GM12872 (cell line): ENCODE measurements at regions not wholly inside any gene's neighbourhood (a gene's known extent, or its start where the extent isn't known, plus 50 kb on each side); places are given as distances from the start of the nearest gene placed in this dataset.

Source experiments
- TF ChIP-seq, protein P1 (sequence below): IDR thresholded peaks from 3 replicates; pipeline ENCODE4 v1.5.1; 2011; ENCODE audit warnings: low read depth, mild to moderate bottlenecking, low read length, moderate library complexity; ENCODE audit not compliant: insufficient read depth

DNA sequence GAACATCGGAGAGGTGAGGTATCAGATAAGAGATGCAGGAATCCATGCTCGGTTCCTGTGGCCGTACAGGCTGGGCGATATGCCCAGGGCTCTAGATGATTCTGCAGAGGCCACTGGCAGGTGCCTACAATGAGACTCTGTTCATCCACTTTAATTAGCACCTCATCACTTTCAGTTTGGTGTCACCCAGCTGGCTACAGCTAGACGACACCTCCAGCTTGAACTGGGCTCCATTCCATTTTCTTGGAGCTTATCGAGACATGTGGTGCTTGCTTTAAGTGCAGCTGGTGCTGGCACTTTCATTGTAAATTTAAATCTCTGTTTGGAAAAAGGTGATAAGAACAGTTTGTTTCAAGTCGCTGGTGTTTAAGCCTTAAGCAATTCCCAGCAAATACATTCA lies 322.5 kb upstream of the ADGRL2 start:
- TF ChIP-seq, protein P1, sequence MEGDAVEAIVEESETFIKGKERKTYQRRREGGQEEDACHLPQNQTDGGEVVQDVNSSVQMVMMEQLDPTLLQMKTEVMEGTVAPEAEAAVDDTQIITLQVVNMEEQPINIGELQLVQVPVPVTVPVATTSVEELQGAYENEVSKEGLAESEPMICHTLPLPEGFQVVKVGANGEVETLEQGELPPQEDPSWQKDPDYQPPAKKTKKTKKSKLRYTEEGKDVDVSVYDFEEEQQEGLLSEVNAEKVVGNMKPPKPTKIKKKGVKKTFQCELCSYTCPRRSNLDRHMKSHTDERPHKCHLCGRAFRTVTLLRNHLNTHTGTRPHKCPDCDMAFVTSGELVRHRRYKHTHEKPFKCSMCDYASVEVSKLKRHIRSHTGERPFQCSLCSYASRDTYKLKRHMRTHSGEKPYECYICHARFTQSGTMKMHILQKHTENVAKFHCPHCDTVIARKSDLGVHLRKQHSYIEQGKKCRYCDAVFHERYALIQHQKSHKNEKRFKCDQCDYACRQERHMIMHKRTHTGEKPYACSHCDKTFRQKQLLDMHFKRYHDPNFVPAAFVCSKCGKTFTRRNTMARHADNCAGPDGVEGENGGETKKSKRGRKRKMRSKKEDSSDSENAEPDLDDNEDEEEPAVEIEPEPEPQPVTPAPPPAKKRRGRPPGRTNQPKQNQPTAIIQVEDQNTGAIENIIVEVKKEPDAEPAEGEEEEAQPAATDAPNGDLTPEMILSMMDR, result no peak

DNA sequence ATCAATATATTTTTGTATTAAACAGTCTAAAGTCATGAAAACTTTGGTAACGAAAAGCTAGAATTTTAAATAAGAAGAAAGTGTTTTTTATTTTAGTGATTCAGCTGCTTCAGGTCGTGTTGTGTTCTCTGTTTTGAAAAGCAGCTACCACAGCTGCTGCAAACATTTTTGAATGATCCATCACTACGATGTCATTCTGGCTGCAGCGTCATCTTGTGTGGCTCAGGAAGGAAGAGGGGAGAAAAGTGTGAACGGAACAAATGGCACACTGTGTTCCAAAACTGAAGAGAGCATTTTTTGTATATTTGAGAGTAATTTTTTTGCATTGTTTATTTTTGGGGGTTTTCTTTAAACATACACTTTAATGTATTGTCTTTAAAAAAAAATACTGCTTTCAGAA lies 323.0 kb upstream of the ADGRL2 start:
- TF ChIP-seq, protein P1, result no peak

DNA sequence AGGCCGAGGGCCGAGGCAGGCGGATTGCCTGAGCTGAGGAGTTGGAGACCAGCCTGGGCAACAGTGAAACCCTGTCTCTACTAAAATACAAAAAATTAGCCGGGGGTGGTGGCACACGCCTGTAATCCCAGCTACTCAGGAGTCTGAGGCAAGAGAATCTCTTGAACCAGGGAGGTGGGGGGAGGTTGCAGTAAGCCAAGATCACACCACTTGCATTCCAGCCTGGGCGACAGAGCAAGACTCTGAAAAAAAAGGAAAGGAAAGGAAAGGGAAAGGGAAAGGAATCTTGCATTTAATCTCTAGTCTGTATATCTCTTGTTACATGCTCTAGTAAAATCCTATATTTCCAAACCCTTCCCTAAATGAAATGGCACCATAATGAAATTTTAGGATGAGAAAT lies 328.3 kb upstream of the ADGRL2 start:
- TF ChIP-seq, protein P1, result no peak

DNA sequence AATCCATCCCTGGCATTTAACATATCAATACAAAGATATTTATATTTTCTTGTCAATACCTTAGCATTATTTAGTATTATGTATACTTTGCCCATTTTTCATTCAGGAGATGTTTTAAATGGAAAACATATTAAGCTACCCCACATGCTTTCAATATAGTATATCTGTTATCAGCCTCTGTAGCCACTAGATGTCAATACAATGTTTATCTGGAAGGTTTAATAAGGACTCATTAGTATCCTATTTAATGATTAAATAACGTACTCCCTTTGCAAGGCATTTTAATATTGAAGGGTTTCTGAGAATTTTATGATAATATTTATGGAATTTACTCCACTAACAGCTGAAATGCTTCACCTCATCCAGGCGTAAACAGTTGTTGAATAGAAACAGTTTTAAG lies 329.5 kb upstream of the ADGRL2 start:
- TF ChIP-seq, protein P1, result no peak

DNA sequence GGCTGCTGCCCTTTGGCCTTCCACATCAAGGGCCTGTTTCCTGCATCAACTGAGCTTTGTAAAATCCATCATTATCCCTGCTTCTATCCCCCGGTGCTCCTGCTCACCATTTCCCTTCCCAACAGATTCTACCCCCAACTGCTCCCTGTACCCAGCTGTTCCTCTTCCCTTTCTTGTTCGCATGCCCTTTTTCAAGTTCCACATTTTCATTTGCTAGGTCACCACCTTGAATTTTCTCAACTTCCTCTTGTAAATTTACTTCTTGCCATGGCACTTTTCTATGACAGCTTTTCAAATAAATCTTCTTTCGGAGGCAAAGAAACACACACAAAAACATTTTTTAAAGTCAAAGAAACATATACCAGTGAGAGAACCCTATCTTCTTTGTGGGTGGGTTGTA lies 330.5 kb upstream of the ADGRL2 start:
- TF ChIP-seq, protein P1, result no peak

DNA sequence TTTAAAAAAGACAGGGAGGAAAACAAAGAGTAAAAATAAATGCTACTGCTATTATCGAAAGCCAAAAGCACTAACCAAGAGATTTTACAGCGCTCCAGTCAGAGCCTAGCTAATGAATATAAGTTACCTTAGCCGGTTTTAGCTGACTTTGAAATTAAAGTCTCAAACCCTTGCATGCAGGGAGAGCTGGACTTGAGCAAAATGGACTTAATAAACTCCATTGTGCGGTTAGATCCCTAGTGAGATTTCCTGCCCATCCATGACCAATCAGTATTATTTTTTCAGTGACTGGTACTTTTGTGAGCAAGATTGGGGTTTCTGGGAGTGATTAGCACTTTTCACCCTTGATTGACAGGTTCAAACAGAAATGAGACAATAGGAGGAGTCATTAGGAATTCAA lies 333.4 kb upstream of the ADGRL2 start:
- TF ChIP-seq, protein P1, result no peak

DNA sequence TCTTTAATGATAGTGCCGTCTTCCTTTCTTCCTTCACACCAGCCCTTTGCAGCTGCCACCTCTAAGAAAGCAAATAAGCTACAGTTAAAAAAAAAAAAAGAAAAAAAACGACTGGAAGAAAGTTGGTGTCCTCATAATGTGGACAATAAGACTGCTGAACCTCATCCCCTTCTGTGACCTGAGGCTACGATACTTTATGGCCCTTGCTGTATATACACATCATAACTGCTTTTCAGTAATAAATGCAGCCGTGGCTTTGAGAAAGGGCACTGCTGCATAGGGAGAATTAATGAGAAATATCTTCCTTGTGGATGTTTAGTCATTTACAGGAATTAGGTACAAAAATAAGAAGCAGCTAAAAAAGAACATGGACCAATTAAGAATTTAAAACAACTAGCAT lies 333.8 kb upstream of the ADGRL2 start:
- TF ChIP-seq, protein P1, result no peak
